ENCODE measurements at regions not wholly inside any gene's neighbourhood (a gene's known extent, or its start where the extent isn't known, plus 50 kb on each side); places are given as distances from the start of the nearest gene placed in this dataset.

DNA sequence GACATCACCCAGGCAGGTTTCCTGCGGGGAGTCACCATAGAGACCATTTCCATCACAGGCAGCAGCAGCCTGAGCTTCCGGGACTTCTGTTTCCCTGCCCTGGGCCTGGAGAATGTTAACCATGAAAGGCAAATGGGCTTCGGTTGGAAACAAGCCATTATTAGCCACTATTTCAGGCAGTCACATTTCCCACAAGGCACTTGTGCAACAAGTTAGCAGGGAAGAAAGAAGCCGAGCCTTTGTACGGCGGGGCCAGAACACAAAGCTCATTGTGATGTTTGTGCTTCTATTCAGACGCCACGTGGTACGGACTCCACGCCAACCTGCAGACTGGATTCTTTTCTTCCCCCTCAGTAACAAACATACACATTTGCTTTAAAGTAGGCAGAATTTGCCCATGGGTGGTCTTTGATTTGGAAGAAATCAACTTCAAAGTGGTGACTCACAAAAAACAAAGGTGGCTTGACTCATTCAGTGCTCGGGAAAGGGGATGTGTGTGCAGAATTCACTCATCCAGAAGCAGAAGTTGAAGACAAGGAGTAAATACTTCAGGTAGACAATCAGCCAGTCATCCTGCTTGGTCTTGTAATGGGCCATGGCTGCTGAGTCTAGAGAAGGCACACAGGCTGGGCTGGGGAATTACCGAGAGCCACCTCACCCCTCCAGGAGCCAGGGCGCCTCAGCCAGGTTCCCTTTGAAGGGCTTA is 154.2 kb upstream of the PRMT8 start:
- H3K36me3 ChIP-seq (ENCODE audit: control insufficient read depth, insufficient read depth, low read length), result no peaks in the 10 kb centered on the region
- no peak overlapping the region for H3K9ac ChIP-seq (ENCODE audit: low read length)
- H3K4me3 ChIP-seq (ENCODE audit: low read length), result no peak overlapping the region
- peak overlapping the region; percentile 16 for H3K27ac ChIP-seq (ENCODE audit: low read depth, low read length)
- no peaks in the 10 kb centered on the region for H3K27me3 ChIP-seq (ENCODE audit: control insufficient read depth, insufficient read depth, low read length)
- H3K4me1 ChIP-seq (ENCODE audit: control insufficient read depth, insufficient read depth, low read length), result peaks cover 6% of the 10 kb centered on the region

DNA sequence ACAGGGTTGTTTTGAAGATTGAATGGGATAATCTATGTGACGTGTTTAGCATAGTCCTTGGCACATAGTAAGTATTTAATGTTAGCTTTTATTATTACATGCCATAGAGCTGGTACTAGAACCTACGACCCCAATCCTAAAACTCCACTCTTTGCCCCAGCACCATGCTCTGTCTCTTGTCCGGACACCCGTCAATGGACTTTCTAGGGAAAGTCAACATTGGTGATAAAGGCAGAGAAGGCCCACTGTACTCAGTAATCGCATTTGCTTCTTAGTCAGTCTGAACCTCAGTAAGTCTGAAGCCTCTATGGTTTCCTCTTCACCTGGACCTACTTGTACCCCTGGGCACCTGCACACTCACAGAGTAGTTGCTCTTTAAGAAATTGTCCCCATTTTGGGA is 153.1 kb upstream of the PRMT8 start:
- Histone ChIP-seq H3K27me3 (ENCODE audit: control insufficient read depth, insufficient read depth, low read length) (no peaks in the 10 kb centered on the region), H3K4me1 (ENCODE audit: control insufficient read depth, insufficient read depth, low read length) (peaks cover 6% of the 10 kb centered on the region), H3K27ac (ENCODE audit: low read depth, low read length) (no peak overlapping the region)

DNA sequence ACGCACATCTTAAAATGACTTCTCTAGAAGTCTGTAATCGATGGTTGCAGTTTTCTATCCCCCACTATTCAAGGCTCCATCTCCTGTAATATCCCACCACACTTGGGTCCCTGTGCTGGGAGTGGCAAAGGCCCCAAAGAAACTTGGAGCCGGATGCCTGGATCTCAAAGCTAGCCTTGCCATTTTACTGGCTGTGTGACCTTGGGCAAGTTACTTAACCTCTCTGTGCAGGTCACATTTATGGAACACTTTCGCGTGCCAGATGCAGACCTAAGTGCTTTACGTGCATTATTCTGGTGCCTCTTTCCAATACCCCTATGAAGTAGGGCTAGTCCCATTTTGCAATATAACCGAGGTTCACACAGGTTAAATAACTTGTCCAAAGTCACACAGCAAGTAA is 151.8 kb upstream of the PRMT8 start:
- Histone ChIP-seq H3K9ac (ENCODE audit: low read length) (no peak overlapping the region), H3K27me3 (ENCODE audit: control insufficient read depth, insufficient read depth, low read length) (no peaks in the 10 kb centered on the region), H3K4me1 (ENCODE audit: control insufficient read depth, insufficient read depth, low read length) (peaks cover 6% of the 10 kb centered on the region), H3K4me3 (ENCODE audit: low read length) (no peak overlapping the region), H3K27ac (ENCODE audit: low read depth, low read length) (no peak overlapping the region), H3K36me3 (ENCODE audit: control insufficient read depth, insufficient read depth, low read length) (no peaks in the 10 kb centered on the region)

More for the DNA sequence above, 153.1 kb upstream of the PRMT8 start:
- Histone ChIP-seq H3K4me3 (ENCODE audit: low read length) (no peak overlapping the region), H3K9ac (ENCODE audit: low read length) (no peak overlapping the region), H3K36me3 (ENCODE audit: control insufficient read depth, insufficient read depth, low read length) (no peaks in the 10 kb centered on the region)

DNA sequence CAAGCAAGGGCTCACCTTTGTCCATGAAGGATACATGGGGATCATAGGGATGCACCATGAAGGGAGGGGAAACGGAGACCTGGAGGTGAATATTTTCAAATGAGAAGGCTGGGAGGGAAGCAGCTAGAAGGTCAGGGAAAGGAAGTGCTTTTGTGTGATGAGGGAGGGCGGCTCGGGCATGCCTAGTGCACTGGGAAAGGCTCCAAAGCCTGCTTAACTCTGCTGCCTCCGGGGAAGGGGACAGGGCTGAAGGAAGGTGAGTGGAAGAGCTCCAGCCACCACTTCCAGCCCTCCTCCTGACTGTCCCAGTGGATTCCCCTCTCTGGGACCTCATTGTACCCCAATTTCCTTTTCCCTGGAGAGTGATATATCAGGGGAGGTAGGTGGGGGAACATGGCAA is 149.4 kb upstream of the PRMT8 start:
- peaks cover 6% of the 10 kb centered on the region for H3K4me1 ChIP-seq (ENCODE audit: control insufficient read depth, insufficient read depth, low read length)

DNA sequence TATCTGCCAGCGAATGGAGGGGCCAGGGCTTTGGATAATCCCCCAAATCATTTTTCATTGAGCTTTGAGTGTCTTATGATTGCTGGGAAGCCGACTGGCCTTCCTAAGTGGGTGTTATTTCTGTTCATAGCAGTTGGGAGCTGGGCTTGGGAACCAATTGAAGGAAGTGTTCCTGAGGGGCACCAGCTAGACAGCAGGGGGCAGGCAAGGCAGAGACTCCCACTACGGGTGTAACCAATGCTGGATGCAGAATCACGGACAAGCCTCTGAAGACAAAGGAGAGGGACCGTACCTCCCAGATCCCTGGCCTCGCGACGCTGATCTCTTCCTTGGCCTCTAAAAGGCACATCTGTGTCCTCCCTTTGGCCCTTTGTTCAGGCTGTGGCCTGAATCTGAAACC is 149.0 kb upstream of the PRMT8 start:
- no peak overlapping the region for H3K27ac ChIP-seq (ENCODE audit: low read depth, low read length)
- no peak overlapping the region for H3K9ac ChIP-seq (ENCODE audit: low read length)

More for the DNA sequence above, 149.4 kb upstream of the PRMT8 start:
- Histone ChIP-seq H3K27me3 (ENCODE audit: control insufficient read depth, insufficient read depth, low read length) (no peaks in the 10 kb centered on the region), H3K36me3 (ENCODE audit: control insufficient read depth, insufficient read depth, low read length) (no peaks in the 10 kb centered on the region), H3K9ac (ENCODE audit: low read length) (no peak overlapping the region), H3K27ac (ENCODE audit: low read depth, low read length) (no peak overlapping the region), H3K4me3 (ENCODE audit: low read length) (no peak overlapping the region)

DNA sequence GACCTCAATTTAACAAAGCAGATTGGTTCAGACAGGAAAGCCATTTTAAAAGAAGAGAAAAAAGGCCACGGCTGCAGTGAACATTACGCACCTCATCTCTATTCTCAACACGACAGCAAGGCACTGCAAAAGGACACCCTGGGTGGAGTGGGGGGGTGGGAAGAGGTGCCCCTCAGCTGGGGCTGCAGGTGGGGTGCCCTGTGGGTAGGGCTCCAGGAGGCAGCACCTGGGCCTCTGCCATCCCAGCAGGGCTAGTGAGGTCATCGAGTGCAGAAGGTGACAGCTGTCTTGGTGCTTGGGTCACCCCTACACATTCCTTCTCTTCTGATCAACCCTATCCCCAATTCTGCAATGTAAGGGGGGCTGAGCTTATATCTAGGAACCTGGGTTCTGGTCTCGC is 142.9 kb upstream of the PRMT8 start:
- Histone ChIP-seq H3K36me3 (ENCODE audit: control insufficient read depth, insufficient read depth, low read length) (no peaks in the 10 kb centered on the region), H3K4me1 (ENCODE audit: control insufficient read depth, insufficient read depth, low read length) (no peaks in the 10 kb centered on the region), H3K27ac (ENCODE audit: low read depth, low read length) (no peak overlapping the region), H3K4me3 (ENCODE audit: low read length) (no peak overlapping the region), H3K27me3 (ENCODE audit: control insufficient read depth, insufficient read depth, low read length) (no peaks in the 10 kb centered on the region), H3K9ac (ENCODE audit: low read length) (no peak overlapping the region)

More for the DNA sequence above, 149.0 kb upstream of the PRMT8 start:
- Histone ChIP-seq H3K36me3 (ENCODE audit: control insufficient read depth, insufficient read depth, low read length) (no peaks in the 10 kb centered on the region), H3K4me1 (ENCODE audit: control insufficient read depth, insufficient read depth, low read length) (peaks cover 2% of the 10 kb centered on the region), H3K4me3 (ENCODE audit: low read length) (no peak overlapping the region), H3K27me3 (ENCODE audit: control insufficient read depth, insufficient read depth, low read length) (no peaks in the 10 kb centered on the region)

DNA sequence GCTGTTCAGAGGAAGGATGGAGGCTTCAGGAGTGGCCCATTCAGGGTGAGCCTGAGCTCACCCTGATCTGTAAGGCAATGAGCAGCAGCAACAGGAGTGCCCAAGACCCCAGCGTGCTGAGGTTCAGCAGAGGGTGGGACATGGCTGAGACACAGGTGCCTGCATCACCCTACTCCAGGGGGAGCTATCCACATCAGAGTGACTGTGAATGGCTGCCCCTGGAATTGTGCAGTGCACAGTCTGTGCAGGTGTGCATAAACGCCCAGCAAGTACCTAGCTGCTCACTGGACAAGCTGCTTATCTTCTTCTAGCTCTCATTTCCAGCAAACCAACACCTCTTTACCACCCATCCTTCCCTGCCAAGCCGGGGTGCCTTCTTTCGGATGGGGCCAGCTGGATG is 140.6 kb upstream of the PRMT8 start:
- H3K4me1 ChIP-seq (ENCODE audit: control insufficient read depth, insufficient read depth, low read length), result no peaks in the 10 kb centered on the region
- no peak overlapping the region for H3K27ac ChIP-seq (ENCODE audit: low read depth, low read length)
- no peak overlapping the region for H3K4me3 ChIP-seq (ENCODE audit: low read length)
- no peaks in the 10 kb centered on the region for H3K36me3 ChIP-seq (ENCODE audit: control insufficient read depth, insufficient read depth, low read length)
- no peaks in the 10 kb centered on the region for H3K27me3 ChIP-seq (ENCODE audit: control insufficient read depth, insufficient read depth, low read length)
- no peak overlapping the region for H3K9ac ChIP-seq (ENCODE audit: low read length)

DNA sequence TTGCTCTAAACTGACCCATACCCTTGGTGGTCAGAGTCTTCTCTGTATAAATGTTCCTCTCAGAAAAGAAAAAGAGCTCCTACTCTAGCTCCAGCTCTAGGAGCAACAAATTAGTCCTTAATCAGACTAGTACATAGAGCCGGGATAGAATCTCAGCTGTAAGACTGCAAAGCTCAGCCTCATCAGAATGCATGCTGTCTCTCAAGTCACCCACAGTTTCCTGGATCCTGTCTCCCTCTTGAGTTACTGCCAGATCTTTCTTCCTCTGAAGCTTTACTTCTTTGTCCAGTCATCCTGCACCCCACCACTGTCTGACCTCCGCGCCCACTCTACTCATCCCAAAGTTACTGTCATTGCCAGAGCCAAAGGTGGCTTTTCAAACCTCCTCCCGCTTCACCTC is 139.3 kb upstream of the PRMT8 start:
- Histone ChIP-seq H3K27ac (ENCODE audit: low read depth, low read length) (no peak overlapping the region), H3K36me3 (ENCODE audit: control insufficient read depth, insufficient read depth, low read length) (no peaks in the 10 kb centered on the region), H3K9ac (ENCODE audit: low read length) (no peak overlapping the region), H3K4me3 (ENCODE audit: low read length) (no peak overlapping the region), H3K4me1 (ENCODE audit: control insufficient read depth, insufficient read depth, low read length) (no peaks in the 10 kb centered on the region), H3K27me3 (ENCODE audit: control insufficient read depth, insufficient read depth, low read length) (no peaks in the 10 kb centered on the region)

DNA sequence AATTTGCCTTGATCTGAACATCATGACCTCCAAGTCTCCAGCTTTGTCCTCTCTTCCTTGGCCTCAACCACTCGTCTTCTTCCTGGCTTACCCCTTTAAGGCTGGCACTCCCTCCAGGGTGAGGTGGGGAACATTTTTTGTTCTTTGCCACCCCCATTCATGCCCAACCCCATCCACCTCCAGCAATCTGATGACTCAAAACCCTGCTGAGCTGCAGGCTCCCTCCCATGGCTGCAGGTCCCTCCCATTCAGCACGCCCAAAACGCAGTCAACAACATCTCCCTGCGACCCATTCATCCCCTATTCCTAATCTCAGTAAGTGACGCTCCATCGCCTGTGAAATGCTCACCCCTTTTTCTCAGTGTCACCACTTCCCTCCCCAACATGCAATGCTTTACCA is 138.8 kb upstream of the PRMT8 start:
- Histone ChIP-seq H3K4me3 (ENCODE audit: low read length) (no peak overlapping the region), H3K27ac (ENCODE audit: low read depth, low read length) (no peak overlapping the region), H3K9ac (ENCODE audit: low read length) (no peak overlapping the region), H3K27me3 (ENCODE audit: control insufficient read depth, insufficient read depth, low read length) (no peaks in the 10 kb centered on the region), H3K4me1 (ENCODE audit: control insufficient read depth, insufficient read depth, low read length) (no peaks in the 10 kb centered on the region), H3K36me3 (ENCODE audit: control insufficient read depth, insufficient read depth, low read length) (no peaks in the 10 kb centered on the region)

DNA sequence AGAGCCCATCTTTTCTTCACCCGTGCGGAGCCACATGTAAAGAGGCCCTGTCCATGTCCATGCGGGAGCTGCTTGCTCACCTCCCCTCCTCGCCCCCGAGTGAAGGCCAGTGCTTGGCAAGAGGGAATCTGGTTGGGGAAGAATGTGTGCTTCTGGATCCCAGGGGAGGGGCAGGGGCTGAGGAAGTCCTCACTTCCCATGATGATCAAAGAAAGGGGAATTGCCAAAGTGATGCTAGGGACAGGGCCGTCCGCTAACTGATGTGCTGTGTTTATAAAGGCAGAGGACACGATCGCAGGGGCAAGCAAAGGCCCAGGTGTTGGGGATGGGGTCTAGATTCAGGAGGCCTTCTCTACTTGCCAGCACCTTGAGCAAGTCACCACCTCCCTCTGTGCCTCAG is 137.4 kb upstream of the PRMT8 start:
- Histone ChIP-seq H3K9ac (ENCODE audit: low read length) (no peak overlapping the region), H3K4me3 (ENCODE audit: low read length) (no peak overlapping the region), H3K4me1 (ENCODE audit: control insufficient read depth, insufficient read depth, low read length) (no peaks in the 10 kb centered on the region), H3K36me3 (ENCODE audit: control insufficient read depth, insufficient read depth, low read length) (no peaks in the 10 kb centered on the region), H3K27ac (ENCODE audit: low read depth, low read length) (no peak overlapping the region), H3K27me3 (ENCODE audit: control insufficient read depth, insufficient read depth, low read length) (no peaks in the 10 kb centered on the region)

DNA sequence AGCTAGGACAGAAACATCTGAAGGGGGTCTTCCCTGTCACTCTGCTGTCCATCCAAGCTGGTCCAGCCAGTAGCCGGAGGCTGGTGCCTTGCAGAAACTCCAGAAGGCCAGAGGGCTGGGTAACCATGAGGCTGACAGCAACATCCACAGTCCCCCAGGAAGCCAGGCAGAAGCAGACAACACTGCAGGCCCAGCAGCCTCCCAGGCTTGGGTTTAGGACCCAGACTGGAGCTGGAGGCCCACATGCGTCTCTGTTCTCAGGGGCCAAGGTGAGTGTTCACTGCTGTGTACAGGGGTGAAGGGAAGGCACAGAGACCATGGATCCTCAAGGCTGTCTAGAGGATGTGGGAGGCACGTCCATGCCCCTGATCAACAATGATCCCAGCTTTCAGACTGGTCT is 136.4 kb upstream of the PRMT8 start:
- Histone ChIP-seq H3K27ac (ENCODE audit: low read depth, low read length) (no peak overlapping the region), H3K4me1 (ENCODE audit: control insufficient read depth, insufficient read depth, low read length) (no peaks in the 10 kb centered on the region), H3K4me3 (ENCODE audit: low read length) (no peak overlapping the region), H3K9ac (ENCODE audit: low read length) (no peak overlapping the region), H3K36me3 (ENCODE audit: control insufficient read depth, insufficient read depth, low read length) (no peaks in the 10 kb centered on the region), H3K27me3 (ENCODE audit: control insufficient read depth, insufficient read depth, low read length) (no peaks in the 10 kb centered on the region)

DNA sequence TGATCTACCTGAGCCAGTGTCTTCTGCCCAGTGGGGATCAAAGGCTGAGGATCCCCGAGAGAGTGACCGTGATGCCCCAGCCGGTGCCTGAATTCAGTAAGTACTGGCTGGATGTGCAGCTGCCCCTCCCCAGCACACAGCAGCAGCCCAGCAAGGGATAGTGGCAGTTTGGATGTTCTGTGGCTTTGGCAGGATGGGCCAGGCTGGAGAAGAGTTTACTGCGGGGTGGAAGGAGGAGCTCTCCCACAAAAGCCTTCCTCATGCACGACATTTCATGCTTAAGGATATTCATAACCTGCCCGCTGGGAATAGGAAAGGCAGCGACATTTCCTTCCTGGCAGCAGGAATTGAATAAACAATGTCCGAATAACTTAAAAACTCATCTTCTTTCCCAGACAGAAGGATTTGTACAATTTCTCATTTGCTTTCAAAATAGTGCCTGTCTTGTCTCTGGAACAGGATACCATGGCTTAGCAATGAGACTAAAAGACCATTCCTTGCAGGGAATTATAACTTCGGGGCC is 135.6 kb upstream of the PRMT8 start:
- Histone ChIP-seq H3K27ac (ENCODE audit: low read depth, low read length) (no peak overlapping the region), H3K4me3 (ENCODE audit: low read length) (no peak overlapping the region), H3K27me3 (ENCODE audit: control insufficient read depth, insufficient read depth, low read length) (no peaks in the 10 kb centered on the region), H3K4me1 (ENCODE audit: control insufficient read depth, insufficient read depth, low read length) (no peaks in the 10 kb centered on the region), H3K36me3 (ENCODE audit: control insufficient read depth, insufficient read depth, low read length) (no peaks in the 10 kb centered on the region), H3K9ac (ENCODE audit: low read length) (no peak overlapping the region)

DNA sequence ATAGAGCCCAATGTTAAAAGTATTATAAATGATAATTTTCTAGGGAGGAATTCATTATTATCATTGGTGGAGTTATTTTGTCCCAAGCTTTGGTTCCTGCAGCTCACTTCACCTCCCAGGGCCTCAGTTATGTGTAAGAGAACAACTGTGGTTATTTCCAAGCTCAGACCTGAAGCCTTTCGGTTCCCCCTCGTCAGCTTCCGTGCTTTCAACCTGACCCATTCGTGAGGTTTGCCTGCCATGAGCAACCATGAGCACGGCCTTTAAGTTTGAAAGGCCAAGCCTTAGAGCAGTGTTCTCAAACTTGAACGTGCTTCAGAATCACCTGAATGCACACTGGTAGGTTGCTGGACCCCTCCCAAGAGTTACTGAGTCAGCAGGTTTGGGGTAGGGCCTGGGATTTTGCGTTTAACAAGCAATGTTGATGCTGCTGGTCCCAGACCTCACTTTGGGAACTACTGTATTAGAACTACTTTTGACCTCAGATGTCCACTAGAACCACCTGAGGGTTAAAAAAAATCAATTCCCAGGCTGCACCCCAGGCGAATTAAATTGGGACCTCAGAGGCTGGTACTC is 133.0 kb upstream of the PRMT8 start:
- Histone ChIP-seq H3K27ac (ENCODE audit: low read depth, low read length) (no peak overlapping the region), H3K9ac (ENCODE audit: low read length) (no peak overlapping the region), H3K27me3 (ENCODE audit: control insufficient read depth, insufficient read depth, low read length) (peaks cover 2% of the 10 kb centered on the region), H3K4me1 (ENCODE audit: control insufficient read depth, insufficient read depth, low read length) (no peaks in the 10 kb centered on the region), H3K36me3 (ENCODE audit: control insufficient read depth, insufficient read depth, low read length) (no peaks in the 10 kb centered on the region), H3K4me3 (ENCODE audit: low read length) (no peak overlapping the region)
